GM21723 (cell line): ENCODE measurements at regions not wholly inside any gene's neighbourhood (a gene's known extent, or its start where the extent isn't known, plus 50 kb on each side); places are given as distances from the start of the nearest gene placed in this dataset.

Experiments used
- ATAC-seq: cut with Tn5 transposase; IDR thresholded peaks from one replicate; pipeline ENCODE4 v1.9.1; 2021; ENCODE audit warnings: mild to moderate bottlenecking, moderate library complexity; ENCODE audit not compliant: unreplicated experiment

DNA sequence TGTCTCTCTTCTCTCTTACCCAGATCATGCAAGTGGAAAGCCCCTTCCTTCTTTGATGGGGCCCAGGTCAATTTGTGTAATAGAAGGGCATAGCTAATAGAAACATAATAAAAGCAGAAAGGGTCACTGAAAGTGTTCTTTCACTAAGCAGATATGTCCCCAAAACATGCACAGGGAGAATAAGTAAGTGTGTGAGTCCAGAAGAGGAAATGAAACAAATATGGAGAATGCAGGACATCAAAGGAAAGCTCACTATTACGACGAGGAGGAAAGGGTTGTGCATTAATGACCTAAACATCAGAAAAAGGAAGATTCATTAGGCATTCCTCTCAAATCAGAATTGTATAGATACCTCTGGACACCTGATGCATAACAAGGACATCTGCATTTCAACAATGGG lies 81.4 kb upstream of the SMYD2 start:
- no peak for ATAC-seq

DNA sequence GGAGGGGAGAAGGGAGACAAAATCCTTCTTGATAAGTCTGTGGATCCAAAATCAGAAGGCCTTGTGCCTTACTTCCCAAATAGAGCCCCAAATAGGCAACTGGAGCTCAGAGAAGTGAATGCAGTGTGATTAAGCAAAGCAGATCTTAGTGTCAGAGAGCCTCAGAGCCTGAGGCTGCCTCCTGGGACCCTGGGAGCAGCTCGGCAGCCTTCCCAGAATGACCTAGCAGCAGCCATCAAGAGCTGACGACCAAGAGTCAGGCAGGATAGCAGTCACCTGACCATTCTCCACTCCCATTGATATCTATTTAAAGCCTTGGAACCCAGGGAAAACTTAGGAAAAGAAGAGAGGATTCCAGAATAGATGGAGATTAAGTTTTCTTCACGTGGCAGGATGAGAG lies 78.0 kb upstream of the SMYD2 start:
- ATAC-seq = no peak

GRCh38 chr1:214205053-214205452 lies 75.9 kb upstream of the SMYD2 start:
- ATAC-seq = no peak

DNA sequence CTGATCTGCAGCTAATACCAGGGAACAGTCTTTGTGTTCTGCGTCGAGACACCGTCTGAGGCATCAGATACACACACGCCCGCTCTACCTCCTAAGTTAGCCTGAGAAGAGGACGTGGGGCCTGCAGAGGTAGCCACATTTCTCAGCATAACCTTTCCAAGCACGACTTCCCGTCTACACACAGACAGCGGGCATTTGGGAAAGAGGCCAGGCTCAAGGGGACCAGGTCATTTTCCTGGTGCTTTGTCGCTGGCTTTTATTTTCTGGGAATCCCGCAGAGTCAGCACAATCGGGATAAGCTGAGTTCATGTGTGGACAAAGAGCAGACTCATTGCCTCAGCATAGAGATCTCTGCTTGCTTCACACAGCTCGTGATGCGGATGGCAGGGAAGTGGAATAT lies 72.5 kb upstream of the SMYD2 start:
- ATAC-seq = no peak

DNA sequence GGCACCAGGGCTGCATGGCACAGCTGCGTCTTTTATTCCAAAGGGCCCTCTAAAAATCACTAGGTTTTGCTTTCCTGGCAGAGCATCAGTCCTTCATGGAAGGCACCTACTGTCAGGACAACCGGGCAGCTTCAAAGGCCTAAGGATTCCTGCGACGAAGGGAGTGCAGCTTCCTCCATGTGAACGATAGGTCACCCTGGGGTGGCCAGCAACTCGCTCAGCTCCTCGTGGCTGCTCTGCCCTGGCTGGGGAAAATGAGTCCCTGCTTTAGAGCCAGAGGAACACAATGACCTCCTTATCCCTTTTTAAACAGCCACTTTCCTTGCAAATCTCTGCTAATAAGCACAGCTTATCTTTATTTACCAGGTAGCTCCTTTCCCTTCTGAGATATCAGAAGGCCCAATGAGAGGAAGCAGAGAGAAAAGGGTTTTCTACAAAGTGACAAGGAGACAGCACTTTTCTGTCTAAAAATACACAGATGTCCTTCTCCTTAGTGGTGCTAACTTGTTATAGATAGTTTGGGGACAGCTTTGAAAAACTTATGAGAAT lies 71.6 kb upstream of the SMYD2 start:
- ATAC-seq = no peak

- no peak for ATAC-seq
Observed at GRCh38 chr1:214213136-214213535, 67.8 kb upstream of the SMYD2 start.

GRCh38 chr1:214214851-214215250 lies 66.1 kb upstream of the SMYD2 start:
- no peak for ATAC-seq

GRCh38 chr1:214215583-214215982 lies 65.4 kb upstream of the SMYD2 start:
- ATAC-seq = no peak

- ATAC-seq = no peak
Observed at GRCh38 chr1:214216021-214216420, 64.9 kb upstream of the SMYD2 start.

DNA sequence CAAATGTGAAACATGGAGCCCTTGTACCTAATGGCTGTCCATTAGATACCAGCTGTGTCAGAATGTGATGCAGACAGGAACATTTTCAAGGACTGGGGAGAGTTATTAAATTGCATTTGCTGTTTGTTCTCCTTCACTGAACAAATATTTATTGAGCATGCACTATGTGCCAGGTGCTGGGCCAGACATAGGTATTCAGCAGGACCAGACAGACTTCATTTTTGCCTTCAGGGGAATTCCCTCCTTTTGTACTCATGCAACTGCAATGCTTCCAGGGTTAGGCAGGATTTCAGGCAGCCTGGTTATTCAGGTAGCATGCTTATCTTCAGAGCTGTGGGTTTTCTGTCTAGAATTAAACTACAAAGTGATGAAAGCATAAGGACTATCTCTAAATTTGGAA lies 64.2 kb upstream of the SMYD2 start:
- ATAC-seq = no peak

- ATAC-seq = no peak
Observed at GRCh38 chr1:214219902-214220301, 61.1 kb upstream of the SMYD2 start.

- no peak for ATAC-seq
Observed at GRCh38 chr1:214220891-214221290, 60.1 kb upstream of the SMYD2 start.

- no peak for ATAC-seq
Observed at GRCh38 chr1:214224611-214225354, 56.2 kb upstream of the SMYD2 start.

- no peak for ATAC-seq
Observed at GRCh38 chr1:214228976-214229375, 52.0 kb upstream of the SMYD2 start.

- no peak for ATAC-seq
Observed at GRCh38 chr1:214229736-214230135, 51.2 kb upstream of the SMYD2 start.
